Skeletal muscle cell (primary cell): ENCODE measurements at regions not wholly inside any gene's neighbourhood (a gene's known extent, or its start where the extent isn't known, plus 50 kb on each side); places are given as distances from the start of the nearest gene placed in this dataset.

Source experiments
- DNase-seq: peaks from one replicate; pipeline ENCODE4 v3.0.0-alpha.2; 2010; ENCODE audit warnings: low read depth
- H3K4me3 ChIP-seq: 2 replicates; pipeline ENCODE4 v1.5.1; 2011; ENCODE audit warnings: low read depth, mild to moderate bottlenecking, control low read depth, low read length, moderate library complexity

DNA sequence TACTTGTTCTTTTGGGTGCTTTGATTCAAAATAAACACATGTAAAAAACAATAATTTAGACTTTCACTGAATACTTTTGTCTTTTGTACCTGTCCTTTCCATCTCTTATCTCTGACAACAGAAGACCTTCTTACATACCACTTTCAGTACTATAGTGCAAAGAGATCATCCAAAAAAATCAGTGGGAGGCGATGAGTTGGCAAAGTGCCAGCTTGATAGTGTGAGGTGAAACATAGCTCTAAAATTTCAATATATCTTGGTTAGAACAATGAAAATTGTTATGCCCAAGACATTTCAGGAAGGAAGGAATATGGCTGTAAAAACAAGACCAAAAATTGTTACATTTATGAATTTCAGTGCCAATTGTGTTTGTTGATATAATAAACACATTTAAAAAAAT is 390.2 kb upstream of the COBL start:
- DNase-seq: no peak
- H3K4me3 ChIP-seq: no peak overlapping the region

DNA sequence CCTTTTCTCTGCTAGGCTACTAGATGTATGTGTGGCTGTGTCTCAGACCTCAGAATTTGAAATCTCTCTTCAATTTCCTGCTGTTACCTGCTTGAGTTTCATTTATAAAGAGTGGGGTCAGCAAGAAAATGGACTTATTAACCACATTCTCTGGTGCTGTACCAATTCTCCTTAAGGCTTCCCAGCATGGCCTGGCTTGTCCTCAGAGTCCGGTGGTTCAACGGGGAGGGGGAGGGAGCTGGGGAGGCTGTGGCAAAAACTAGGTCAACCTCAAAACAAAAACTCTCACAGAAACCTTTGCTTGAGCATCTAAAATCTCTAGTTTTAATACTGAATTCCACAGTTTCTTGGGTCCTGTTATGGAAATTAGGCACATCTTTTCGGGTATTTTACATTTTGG is 389.1 kb upstream of the COBL start:
- no peak for DNase-seq
- no peak overlapping the region for H3K4me3 ChIP-seq

DNA sequence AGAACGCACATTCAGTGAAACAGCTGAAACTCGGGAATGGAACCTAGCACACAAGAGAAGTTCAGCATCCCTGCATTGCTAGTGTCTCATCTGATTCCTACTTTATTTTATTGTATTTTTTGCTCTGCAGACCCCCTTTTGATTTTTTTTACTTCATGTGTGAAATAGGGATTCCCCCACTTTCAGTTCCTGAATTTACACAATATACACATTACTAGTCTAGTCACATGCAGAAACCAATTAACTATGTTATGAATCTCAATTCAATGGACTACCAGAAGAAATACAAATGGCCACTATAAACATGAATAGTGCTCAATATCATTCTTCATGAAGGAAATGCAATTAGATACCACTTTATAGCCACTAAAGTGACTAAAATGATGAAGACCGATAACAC is 386.1 kb upstream of the COBL start:
- no peak overlapping the region for H3K4me3 ChIP-seq
- DNase-seq: no peak

DNA sequence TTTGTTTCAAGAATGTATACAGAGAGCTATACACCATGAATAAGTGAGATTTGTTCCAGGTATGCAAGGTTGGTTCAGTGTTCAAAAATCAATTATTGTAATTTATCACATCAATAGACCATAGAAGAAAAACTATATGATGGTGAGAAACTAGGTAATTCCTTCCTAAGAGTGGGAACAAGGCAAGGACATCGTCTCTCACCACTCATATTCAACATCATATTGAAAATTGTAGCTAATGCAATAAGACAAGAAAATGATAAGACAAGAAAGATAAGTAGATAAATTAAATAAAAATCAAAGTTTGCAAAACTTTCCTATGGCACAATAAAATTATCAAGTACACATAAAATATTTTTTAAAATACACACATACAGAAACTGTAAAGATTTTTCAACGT is 385.3 kb upstream of the COBL start:
- no peak overlapping the region for H3K4me3 ChIP-seq
- DNase-seq: no peak

DNA sequence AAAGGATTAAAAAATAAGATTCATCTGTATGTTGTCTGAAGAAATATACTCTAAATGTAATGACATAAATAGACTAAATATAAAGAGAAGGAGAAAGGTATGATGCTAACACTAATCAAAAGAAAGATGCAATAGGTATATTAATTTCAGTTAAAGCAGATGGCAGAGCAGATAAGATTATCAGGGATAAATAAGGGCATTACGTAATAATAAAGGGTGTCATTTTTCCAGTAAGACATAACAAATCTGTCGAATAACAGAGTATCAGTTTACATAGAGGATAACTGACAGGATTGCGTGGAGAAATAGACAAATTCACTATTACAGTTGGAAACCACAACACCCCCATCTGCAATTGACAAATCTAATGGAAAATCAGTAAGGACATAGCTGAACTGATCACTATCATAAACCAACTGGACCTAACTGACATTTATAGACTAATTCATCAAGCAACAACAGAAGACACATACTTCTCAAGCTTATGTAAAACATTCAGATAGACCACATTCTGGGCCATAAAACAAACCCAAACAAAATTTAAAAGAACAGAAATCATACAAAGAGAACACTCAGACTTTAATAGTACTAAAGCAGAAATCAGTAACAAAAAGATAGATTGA is 384.1 kb upstream of the COBL start:
- no peak overlapping the region for H3K4me3 ChIP-seq
- no peak for DNase-seq

DNA sequence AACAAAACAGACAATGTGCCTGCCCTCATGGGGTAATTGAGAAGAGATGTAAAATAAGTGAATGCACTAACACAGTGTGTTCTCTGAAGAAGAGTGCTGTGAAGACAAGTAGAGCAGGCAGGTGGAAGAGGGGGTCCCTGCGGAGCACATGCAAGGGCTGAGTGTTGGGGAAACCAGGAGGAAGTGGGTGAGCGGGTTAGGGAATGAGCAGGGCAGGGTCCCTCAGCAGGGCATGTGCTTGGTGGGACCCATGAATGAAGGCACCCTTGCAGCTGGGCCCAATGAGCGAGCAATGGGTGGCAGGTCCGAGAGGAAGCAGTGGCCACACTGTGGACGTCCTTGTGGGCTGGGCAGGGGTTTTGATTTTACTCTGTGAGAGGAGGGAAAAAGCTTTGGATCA is 376.6 kb upstream of the COBL start:
- H3K4me3 ChIP-seq: no peak overlapping the region
- DNase-seq: no peak

DNA sequence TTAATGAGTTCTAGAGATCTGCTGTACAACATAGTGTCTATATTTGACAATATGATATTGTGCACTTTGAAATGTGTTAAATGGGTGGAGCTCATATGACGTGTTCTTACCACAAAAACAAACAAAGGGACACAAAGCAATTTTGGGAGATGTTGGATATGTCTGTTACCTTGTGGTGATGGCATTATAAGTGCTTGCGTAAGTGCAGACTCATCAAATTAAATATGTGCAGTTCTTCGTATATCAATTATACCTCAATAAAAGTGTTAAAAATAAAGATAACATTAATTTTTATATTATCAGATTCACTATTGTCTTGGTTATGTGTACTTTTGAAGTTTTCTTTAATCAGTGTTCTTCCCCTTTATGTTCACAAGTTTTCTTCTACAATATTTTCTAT is 372.9 kb upstream of the COBL start:
- no peak for DNase-seq
- H3K4me3 ChIP-seq: no peak overlapping the region

DNA sequence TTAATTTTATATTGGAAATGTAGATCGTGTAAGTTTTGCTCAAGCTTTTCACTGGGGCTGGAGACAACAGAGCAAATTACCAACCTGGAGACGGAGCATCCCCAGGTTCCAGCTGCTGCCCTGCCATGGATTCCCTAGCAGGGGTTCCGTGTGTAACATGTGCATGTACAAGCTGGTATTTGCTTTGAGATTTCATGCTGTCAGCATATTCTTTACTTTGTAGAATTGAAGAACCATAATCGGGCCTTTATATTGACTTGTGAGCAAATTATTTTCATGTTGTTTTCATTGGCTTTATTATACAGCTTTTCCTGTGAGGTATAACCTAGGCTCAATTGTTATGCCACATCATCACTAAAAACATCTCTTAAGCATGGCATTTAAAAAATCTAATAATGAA is 369.2 kb upstream of the COBL start:
- no peak for DNase-seq

DNA sequence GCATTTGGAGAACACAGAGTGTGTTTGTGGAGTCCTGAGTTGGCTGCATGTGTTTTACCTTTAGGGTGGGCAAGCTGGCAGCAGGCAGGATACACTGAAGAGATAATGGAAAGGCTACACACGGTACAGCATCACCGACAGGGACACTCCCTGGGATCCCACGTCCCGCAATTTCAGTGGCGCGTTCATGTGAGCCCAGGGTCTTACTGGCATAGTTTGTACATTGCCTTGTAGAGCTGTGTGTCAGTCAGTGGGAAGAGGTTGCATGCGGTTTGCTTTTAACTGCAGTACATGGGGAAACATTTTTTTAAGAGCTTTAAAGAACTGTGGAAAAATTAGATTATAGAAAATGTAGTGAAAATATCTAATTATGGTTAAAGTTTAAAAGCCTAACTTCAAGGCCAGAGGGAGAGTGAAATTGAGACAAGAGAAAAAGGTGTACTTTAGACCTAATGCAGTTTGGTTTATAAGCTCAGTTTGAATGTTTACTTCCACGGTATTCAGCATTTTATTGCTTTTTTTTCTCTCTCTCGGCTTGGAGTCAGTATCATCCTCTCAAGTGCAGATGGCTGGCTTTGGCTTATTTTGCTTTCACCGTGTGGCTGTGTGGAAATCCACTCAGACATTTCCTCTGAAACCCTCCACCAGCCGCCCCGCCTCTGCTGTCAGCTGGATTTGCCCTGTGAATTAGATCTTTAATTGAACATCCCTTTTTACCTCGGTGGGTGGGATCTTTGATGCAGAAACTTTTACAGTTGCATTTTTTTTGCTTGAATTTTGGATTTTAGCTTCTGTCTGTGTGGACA is 364.2 kb upstream of the COBL start:
- DNase-seq: no peak

More for the DNA sequence above, 369.2 kb upstream of the COBL start:
- no peak overlapping the region for H3K4me3 ChIP-seq

DNA sequence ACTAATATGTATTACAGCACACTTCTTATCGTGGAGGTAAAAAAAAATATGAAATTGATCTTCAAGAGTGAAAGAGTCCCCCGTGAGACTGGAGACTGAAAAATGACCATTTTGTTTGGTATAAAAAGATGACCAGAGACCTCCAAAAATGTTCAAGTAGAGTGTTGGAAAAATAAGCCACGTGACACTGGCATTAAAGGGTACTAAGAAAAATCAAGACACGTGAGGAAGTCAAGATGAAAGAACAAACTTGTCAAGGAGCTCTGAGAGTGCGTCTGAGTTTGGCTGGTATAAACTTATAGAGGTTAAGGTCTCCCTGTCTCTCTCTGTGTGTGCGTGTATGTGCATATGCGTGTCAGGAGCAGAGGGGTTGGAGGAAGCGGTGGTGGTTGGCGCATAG is 362.7 kb upstream of the COBL start:
- no peak overlapping the region for H3K4me3 ChIP-seq
- no peak for DNase-seq

More for the DNA sequence above, 364.2 kb upstream of the COBL start:
- no peak overlapping the region for H3K4me3 ChIP-seq

DNA sequence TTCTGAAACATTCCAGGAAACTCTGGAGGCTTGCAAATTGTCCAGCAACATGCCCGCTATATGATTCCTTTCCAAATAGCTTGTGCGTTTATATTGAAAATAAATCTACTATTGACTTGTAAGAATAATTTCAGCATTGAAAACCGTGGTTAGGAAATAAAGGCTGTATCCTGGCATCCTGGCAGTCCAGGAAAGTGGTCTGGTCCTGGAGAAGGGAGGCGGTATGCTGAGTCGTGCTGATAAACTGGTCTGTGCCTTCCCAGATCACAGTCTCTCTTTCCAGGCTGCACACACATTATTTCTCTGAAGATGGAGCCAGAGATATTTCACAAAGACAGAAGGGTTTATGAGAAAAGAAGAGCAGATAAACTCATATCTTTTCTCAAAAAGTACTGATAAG is 350.1 kb upstream of the COBL start:
- no peak overlapping the region for H3K4me3 ChIP-seq
- no peak for DNase-seq

DNA sequence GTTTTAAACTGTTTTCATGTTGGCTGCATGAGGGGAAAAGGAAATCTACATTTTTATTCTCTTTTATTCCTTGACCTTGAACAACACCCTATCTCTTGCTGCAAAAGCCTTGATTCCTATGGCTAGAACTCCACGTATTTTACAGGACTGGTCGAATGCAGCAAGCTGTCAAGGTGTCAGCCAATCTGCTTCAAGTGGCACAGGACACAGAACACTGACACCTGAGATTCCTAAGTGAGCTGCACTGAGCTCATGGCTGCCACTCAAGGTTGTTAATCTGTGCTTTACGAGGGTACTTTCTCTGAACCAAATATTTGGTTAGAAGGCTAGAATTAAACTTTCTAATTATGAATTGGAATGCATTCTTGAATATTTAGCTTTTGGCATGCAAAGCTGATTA is 349.7 kb upstream of the COBL start:
- DNase-seq: no peak
- no peak overlapping the region for H3K4me3 ChIP-seq

DNA sequence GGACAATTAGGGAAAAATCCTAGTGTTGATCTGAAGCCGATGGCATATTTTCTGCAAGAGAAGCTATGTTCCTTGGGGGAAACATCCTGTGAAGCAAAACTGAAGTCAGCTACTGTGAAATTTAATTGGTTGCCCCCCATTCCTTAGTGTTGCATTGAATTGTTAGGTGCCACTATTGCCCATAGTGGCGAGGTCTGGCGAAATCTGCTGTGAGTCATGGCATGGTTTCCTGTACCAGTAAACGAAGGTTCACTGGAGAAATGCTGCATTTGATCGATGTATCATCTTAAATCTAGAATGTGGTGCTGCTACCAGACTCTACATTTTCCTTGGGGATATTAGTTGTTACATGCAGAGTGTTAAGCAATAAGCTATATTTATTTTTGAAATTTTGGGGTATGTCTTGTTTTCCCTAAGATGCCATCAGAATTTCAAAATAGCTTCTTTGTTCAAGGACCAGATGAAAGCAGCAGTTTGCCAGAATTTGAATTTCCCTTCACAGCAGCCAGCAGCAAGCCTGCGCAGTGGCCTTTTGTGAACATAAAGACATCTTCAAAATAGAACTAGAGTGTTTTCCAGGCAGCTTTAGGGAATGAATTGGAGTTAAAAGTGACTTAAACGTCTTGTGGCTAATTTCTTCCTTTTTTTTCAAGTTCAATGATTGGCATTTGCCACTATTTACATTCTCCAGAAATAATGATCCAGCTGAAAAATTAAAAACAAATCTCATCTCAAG is 348.6 kb upstream of the COBL start:
- no peak overlapping the region for H3K4me3 ChIP-seq

DNA sequence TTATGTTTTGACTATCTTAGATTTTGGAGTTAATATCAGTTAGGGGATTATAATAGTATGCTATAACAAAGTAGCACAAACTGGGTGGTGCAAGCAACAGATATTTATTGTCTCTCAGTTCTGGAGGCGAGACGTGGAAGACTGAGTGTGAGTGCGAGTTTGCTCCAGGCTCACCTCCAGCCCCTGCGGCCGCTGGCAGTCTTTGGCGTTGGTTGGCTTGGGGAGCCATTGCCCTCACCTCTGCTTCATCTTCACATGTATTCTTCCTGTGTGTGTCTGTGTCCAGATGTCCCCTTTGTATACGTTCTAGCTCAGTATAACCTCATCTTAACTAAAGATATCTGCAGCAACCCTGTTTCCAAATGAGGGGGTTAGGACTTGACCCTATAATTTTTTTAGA is 343.9 kb upstream of the COBL start:
- no peak overlapping the region for H3K4me3 ChIP-seq
- DNase-seq: no peak

More for the DNA sequence above, 348.6 kb upstream of the COBL start:
- no peak for DNase-seq

DNA sequence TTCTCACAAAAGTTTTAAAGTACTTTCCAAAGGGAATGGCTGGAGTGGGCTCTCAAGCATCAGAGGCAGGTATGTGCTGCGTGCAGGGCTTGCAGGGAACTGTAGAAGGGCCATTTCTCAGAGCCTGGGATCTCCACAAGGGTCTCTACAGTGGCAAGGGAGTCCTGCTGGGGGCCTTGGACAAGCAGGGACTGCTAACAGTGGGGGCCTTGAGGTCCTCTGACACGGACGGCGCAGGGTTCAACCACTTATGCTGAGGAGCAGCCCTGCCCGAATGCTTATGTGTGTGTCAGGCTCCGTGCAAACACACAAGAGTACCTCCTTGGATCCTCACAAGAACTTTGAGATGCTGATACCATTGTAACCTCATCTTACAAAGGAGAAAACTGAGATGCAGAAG is 342.1 kb upstream of the COBL start:
- no peak for DNase-seq
- no peak overlapping the region for H3K4me3 ChIP-seq

DNA sequence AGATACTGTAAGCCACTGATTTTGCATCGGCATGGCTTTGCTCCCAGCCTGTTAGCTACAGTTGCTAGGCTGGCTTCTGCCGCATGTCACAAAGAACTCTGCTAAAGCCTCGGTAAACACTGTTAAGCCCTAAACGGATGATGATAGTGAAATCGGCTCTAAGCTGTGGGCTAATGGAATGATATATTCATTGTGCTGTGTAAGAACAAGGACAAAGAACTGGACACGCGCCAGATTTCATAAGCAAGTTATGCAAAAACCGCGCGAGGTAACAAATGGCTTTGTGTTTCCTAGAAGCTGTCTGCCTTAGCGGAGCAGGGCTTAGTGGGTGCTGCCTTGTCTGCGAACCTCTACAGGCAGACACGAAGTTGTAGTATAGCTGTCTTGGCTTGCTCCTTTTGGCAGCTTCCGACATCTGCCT is 331.3 kb upstream of the COBL start:
- no peak overlapping the region for H3K4me3 ChIP-seq
- DNase-seq: no peak

DNA sequence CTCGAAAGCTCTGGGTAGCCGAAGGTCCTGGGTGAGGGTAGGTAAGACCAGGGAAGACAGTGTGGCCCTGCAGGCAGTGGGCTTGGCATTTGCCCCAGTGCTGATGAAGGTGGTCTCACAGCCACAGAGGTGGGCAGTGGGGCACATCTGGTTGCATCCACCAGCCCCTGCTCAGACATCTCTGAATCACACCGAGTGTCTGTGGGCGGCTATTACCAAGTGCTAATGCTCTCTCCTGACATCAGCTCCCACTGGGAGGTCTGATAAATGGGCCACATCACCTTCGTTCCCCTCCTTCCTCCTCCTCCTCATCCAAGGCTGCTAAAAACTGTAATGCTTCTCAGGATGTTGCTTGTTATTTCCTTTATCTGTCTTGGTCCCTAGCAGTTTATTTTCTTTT is 330.9 kb upstream of the COBL start:
- H3K4me3 ChIP-seq: no peak overlapping the region

DNA sequence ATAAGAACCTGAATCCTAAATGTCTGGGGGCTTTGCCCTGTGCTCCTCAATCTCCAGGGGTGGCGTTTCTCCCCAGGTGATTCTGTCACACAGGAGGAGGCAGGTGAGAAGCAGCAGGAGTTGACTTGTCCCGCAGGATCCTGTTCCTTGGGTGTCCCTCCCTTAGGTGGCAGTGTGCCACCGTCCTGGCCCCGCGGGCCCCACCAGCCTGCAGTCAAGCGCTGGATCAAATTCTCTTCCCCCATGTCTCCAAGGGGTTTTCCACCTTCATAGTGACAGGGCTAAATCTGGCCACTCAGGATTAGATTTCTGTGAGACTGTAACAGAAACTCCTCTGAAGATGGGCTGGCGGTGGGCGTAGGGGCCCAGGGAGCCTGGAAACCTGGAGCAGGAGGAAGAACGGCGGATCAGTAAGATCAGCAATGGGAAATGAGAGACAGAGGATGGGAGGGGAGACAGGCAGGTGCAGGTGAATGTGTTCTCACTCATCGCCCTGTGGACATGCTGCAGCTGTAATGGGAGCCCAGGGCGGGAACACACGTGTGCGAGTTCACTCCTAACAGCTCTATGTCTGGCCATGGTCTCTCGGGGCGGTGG is 329.2 kb upstream of the COBL start:
- H3K4me3 ChIP-seq: no peak overlapping the region
- no peak for DNase-seq

More for the DNA sequence above, 330.9 kb upstream of the COBL start:
- DNase-seq: no peak

DNA sequence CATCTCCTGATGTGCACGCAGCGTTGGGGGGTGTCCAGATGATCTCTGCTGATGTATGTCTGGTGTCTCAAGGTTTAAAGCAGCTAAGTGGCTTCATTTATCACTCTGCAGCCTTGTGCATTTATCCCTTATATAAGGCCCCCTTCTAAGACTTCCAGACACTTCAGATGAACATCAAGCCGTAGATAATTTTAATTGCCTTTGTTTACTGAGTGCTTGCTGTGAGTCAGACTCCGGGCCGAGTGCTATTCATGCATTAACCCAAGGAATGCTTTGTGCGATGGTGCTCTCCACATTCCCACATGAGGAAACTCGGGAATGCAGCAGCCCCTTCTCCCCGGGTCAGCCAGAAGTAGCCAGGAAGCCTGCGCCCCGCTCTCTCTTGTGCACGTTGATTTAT is 328.6 kb upstream of the COBL start:
- no peak for DNase-seq
- no peak overlapping the region for H3K4me3 ChIP-seq

DNA sequence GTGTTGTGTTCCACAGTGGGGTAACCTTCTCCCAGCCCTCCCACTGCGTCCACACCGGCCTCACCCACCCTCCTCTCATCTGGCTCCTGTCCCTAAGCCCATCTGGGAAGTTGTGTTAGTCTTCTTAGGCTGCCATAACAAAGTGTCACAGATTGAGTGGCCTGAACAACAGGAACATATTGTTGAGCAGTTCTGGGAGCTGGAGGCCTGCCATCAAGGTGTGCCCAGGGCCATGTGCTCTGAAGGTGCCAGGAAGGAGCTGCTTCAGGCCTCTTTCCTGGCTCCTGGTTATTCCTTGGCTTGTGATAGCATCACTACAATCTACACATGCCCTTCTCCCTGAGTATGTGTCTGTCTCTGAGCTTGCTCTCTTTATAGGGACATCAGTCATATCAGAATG is 327.6 kb upstream of the COBL start:
- DNase-seq: no peak
- H3K4me3 ChIP-seq: no peak overlapping the region
